Cortex of kidney (tissue), 1 donor: ENCODE measurements at regions not wholly inside any gene's neighbourhood (a gene's known extent, or its start where the extent isn't known, plus 50 kb on each side); places are given as distances from the start of the nearest gene placed in this dataset.
"Not testable (repeated sequence)": the region's sequence is repeated elsewhere in the genome, so short reads cannot be mapped to it uniquely, and the experiment has no call there.

Source experiments
- DNase-seq: peaks from one replicate; lab custom pipeline; 2025; lab: John Stamatoyannopoulos, UW

GRCh38 chr3:174540116-174540908, 318.8 kb upstream of the NAALADL2 start:
- no peak for DNase-seq

GRCh38 chr3:174541708-174542315, 317.3 kb upstream of the NAALADL2 start:
- no peak for DNase-seq

GRCh38 chr3:174547801-174548435, 311.2 kb upstream of the NAALADL2 start:
- DNase-seq: no peak

GRCh38 chr3:174548841-174549623, 310.1 kb upstream of the NAALADL2 start:
- DNase-seq: no peak

- no peak for DNase-seq
These were observed 277.6 kb upstream of the NAALADL2 start for GRCh38 chr3:174581558-174581957.

GRCh38 chr3:174583396-174583795, 275.7 kb upstream of the NAALADL2 start:
- no peak for DNase-seq

GRCh38 chr3:174587137-174587536, 272.0 kb upstream of the NAALADL2 start:
- DNase-seq: not testable (repeated sequence)

- no peak for DNase-seq
These were observed 262.6 kb upstream of the NAALADL2 start for GRCh38 chr3:174596447-174596982.

GRCh38 chr3:174598885-174599439, 260.2 kb upstream of the NAALADL2 start:
- no peak for DNase-seq

GRCh38 chr3:174613173-174613572, 246.0 kb upstream of the NAALADL2 start:
- no peak for DNase-seq

GRCh38 chr3:174614036-174614435, 245.1 kb upstream of the NAALADL2 start:
- no peak for DNase-seq

GRCh38 chr3:174618368-174619080, 240.6 kb upstream of the NAALADL2 start:
- no peak for DNase-seq

GRCh38 chr3:174619239-174619638, 239.9 kb upstream of the NAALADL2 start:
- DNase-seq: no peak

- no peak for DNase-seq
These were observed 239.0 kb upstream of the NAALADL2 start for GRCh38 chr3:174620138-174620537.

- DNase-seq: no peak
These were observed 238.2 kb upstream of the NAALADL2 start for GRCh38 chr3:174620855-174621472.

- no peak for DNase-seq
These were observed 225.8 kb upstream of the NAALADL2 start for GRCh38 chr3:174633342-174633741.

GRCh38 chr3:174636451-174636850, 222.7 kb upstream of the NAALADL2 start:
- DNase-seq: no peak

- no peak for DNase-seq
These were observed 219.7 kb upstream of the NAALADL2 start for GRCh38 chr3:174639406-174639805.

- no peak for DNase-seq
These were observed 219.2 kb upstream of the NAALADL2 start for GRCh38 chr3:174639970-174640369.

- DNase-seq: no peak
These were observed 218.2 kb upstream of the NAALADL2 start for GRCh38 chr3:174640932-174641331.

- DNase-seq: no peak
These were observed 214.8 kb upstream of the NAALADL2 start for GRCh38 chr3:174644287-174644686.
